Uterus (tissue), 2 donors: ENCODE measurements at regions not wholly inside any gene's neighbourhood (a gene's known extent, or its start where the extent isn't known, plus 50 kb on each side); places are given as distances from the start of the nearest gene placed in this dataset.

Experiments
- POLR2A ChIP-seq, 2 donors: fragments of 450-650 bp; IDR thresholded peaks; one replicate each; pipeline ENCODE4 v1.6.1; 2016; ENCODE audit warnings: antibody characterized with exemption in 2 of 2, mild to moderate bottlenecking in 1 of 2, moderate library complexity in 1 of 2
- TF ChIP-seq, protein P1 (sequence below), 4 experiments: fragments of 200-600 bp in 2 of 4; fragments of 450-650 bp in 2 of 4; sonication (generic) in 2 of 4; IDR thresholded peaks; one replicate each; pipeline ENCODE4 v1.5.1; 2016 to 2019; ENCODE audit warnings: antibody characterized with exemption in 4 of 4, mild to moderate bottlenecking in 2 of 4, moderate library complexity in 1 of 4

DNA sequence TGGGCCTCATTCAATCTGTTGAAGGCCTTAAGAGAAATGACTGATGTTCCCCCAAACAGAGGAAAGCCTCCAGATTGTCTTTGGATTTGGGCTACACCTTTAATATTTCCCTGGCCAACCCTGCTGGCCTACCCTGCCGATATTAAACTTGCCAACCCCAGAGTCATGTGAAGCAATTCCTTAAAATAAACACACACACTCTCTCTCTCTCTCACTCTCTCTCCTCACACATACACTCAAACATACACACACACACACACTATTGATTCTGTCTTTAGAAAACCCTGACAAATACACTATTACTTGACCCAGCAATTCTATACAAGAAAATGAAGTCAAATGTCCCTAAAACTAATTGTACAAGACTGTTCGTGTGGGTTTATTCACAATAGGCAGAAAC lies 109.9 kb upstream of the ST8SIA2 start:
- TF ChIP-seq, protein P1, sequence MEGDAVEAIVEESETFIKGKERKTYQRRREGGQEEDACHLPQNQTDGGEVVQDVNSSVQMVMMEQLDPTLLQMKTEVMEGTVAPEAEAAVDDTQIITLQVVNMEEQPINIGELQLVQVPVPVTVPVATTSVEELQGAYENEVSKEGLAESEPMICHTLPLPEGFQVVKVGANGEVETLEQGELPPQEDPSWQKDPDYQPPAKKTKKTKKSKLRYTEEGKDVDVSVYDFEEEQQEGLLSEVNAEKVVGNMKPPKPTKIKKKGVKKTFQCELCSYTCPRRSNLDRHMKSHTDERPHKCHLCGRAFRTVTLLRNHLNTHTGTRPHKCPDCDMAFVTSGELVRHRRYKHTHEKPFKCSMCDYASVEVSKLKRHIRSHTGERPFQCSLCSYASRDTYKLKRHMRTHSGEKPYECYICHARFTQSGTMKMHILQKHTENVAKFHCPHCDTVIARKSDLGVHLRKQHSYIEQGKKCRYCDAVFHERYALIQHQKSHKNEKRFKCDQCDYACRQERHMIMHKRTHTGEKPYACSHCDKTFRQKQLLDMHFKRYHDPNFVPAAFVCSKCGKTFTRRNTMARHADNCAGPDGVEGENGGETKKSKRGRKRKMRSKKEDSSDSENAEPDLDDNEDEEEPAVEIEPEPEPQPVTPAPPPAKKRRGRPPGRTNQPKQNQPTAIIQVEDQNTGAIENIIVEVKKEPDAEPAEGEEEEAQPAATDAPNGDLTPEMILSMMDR (IDR thresholded peaks at IDR 0.05), result no peak
- TF ChIP-seq POLR2A (IDR thresholded peaks at IDR 0.05), result no peak
